ENCODE measurements at regions not wholly inside any gene's neighbourhood (a gene's known extent, or its start where the extent isn't known, plus 50 kb on each side); places are given as distances from the start of the nearest gene placed in this dataset.
"Not testable (repeated sequence)": the region's sequence is repeated elsewhere in the genome, so short reads cannot be mapped to it uniquely, and the experiment has no call there.

DNA sequence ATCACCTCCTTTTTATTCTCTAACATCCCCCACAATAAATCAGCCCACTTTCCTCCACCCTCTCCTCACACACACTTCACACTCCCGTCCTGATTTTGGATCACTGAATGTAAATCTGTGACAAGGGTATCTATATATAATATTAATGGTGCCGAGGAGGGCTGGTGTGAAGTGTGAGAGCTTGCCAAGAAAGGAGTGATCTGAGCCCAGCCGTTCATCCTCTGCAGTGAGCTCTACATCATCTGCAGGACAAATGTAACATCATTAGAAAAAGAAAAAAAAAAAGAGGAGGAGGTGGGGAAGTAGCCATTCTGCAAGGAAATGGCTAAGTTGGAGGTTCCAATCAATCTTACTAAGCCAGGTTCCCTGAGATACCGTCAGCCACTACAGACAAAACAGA, 291.7 kb upstream of the RRP15 start:
- in situ Hi-C loops (cut with HindIII; ENCODE audit: low pct_ligation_motif_present, low pct_unique_long_range_greater_than_20kb, low sequenced_read_pairs): no loop called here
- no peak for DNase-seq

DNA sequence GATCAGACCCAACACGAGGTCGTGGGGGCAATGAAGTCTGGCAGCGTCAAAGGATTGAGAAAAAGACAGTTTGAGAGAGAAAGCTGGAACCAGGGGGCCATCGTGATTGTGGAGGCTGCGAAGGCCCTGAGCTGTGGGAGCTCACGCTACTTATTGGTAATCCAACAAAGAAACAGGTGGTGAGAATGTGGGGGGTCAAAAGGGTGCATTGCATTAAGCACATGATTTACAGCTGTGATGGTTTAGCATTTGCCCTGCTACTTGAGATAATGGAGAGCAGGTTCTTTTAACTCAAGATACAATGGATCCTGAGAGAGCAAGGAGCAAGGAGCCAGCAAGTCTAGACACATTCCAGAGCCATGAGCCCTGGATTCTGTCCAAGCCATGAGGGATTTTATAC, 276.8 kb upstream of the RRP15 start:
- in situ Hi-C loops (cut with HindIII; ENCODE audit: low pct_ligation_motif_present, low pct_unique_long_range_greater_than_20kb, low sequenced_read_pairs); DNase-seq: not testable (repeated sequence)

DNA sequence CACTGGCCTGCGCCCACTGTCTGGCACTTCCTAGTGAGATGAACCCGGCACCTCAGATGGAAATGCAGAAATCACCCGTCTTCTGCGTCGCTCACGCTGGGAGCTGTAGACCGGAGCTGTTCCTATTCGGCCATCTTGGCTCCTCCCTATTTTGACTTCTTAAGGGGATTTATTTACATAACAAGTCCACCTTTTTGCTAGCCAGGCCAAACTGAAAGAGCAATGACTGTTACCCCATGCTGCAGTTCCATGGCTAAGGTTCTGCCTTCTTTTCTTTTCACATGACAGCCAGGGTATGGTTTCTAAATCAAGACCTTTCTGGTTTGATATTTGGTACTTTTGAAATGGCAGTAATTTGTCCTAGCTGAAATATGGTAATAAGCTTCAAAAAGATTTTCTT, 270.0 kb upstream of the RRP15 start:
- DNase-seq; in situ Hi-C loops (cut with HindIII; ENCODE audit: low pct_ligation_motif_present, low pct_unique_long_range_greater_than_20kb, low sequenced_read_pairs): not testable (repeated sequence)

DNA sequence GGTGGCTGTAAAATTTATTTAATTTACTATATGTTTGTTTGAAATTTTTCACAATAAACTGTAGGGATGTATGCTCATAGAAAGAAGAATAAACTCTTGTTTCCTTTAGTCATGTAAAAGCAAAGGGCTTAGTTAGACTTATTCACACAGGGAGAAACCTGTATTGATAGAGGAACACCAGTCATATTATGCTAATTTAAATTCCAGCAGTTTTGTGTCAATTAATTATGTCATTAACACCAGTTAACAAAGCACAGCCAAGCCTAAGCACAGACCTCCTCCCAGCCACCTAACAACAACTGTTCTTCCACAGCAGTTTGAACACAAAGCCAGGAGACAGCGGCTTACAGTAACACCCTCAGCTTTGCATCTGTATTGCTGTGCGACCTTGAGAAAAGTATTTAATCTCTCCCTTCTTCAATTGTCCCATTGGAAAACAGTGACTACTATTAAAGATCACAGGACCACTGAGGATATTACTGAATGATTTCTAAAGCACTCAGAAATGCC, 260.8 kb upstream of the RRP15 start:
- in situ Hi-C loops (cut with HindIII; ENCODE audit: low pct_ligation_motif_present, low pct_unique_long_range_greater_than_20kb, low sequenced_read_pairs): no loop called here
- no peak for DNase-seq

DNA sequence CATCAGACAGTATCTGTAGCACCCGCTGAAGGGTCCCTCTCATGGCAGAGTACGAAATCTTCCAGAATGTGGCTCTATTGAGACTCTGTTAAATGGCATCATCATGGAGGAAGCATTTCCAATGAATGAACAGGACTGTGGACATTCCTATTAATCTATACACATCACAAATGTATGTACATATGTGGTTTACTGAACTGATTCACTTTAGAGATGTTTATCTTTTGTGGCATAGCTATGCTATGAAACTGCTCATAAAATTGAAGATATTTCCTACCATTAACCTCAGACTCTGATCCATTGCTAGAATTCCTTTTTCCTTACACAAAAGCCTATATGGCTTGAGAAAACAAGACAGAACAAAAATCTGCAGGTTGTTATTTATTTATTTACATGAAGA, 259.6 kb upstream of the RRP15 start:
- DNase-seq: no peak
- in situ Hi-C loops (cut with HindIII; ENCODE audit: low pct_ligation_motif_present, low pct_unique_long_range_greater_than_20kb, low sequenced_read_pairs): no loop called here

DNA sequence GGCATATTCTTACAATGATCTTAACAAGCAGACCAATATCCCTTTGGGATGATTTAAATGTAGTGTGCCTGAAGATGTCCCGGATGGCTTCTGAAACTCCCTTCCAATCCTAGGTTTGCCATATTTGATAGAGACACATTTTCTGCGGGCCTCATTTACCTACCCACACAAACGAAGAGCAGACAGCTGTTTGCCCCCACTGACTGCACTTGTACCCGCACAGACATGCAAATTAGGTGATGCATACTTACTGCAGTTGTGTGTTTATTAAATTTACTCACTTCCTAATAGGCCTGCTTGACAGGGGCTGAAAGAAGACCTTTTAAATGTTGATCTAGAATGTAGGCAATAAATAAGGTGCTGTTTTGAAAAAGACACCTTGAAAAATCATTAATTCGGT, 257.9 kb upstream of the RRP15 start:
- in situ Hi-C loops (cut with HindIII; ENCODE audit: low pct_ligation_motif_present, low pct_unique_long_range_greater_than_20kb, low sequenced_read_pairs): no loop called here
- no peak for DNase-seq

DNA sequence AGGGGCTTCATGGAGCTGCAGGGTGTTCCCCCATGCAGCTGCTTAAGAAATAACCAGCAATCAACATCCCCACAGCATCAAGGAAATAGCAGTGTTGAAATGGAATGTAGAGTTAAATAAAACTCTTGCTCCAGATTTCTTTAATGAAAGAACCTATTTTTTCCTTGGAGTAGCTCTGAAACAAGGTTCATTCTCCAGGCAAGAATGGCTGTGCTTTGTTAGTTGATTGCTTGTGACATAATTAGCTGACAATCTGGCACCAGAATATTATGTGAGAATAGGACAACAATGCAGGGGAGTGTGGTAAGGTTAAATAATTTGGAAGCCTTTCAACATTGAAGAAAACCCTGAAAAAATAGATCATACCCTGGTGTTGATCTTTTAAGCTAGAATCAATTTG, 254.2 kb upstream of the RRP15 start:
- in situ Hi-C loops (cut with HindIII; ENCODE audit: low pct_ligation_motif_present, low pct_unique_long_range_greater_than_20kb, low sequenced_read_pairs): no loop called here
- no peak for DNase-seq

DNA sequence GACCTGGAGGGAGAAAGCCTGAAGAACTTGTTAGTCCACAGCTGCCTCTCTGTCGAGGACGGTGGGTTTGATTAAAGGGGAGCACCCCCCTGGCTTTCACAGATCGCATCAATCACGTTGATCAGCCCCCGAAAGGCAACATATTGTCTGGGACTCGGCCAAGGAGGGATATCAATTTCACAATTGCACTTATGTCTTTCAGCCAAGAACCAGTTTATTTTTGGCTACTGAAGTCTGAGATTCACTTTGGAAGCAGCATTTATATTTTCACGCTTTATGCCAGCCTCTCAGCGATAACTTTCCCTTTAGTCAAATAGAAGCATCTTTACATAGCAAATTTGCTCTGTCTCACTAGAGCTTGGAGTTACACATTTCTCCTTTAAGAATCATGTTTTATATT, 253.2 kb upstream of the RRP15 start:
- in situ Hi-C loops (cut with HindIII; ENCODE audit: low pct_ligation_motif_present, low pct_unique_long_range_greater_than_20kb, low sequenced_read_pairs): no loop called here
- no peak for DNase-seq

DNA sequence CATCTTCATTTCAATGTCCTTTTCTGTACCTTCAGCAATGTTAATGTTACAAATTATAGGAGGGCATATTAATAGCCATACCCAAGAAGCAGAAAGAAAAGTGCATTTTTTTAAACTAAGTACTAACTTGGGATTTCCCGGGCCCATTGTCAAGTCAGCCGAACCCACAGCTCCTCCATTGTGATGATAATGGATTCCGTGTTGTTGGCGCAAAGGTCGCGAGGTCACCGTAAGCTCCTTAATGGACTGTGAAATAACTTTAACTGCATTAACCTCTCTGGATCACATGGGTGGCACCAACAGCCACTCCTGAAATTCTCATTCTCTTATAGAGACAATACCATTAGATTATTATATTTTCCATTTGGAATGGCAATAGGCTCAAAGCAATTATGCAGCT, 250.6 kb upstream of the RRP15 start:
- DNase-seq: no peak
- in situ Hi-C loops (cut with HindIII; ENCODE audit: low pct_ligation_motif_present, low pct_unique_long_range_greater_than_20kb, low sequenced_read_pairs): no loop called here

DNA sequence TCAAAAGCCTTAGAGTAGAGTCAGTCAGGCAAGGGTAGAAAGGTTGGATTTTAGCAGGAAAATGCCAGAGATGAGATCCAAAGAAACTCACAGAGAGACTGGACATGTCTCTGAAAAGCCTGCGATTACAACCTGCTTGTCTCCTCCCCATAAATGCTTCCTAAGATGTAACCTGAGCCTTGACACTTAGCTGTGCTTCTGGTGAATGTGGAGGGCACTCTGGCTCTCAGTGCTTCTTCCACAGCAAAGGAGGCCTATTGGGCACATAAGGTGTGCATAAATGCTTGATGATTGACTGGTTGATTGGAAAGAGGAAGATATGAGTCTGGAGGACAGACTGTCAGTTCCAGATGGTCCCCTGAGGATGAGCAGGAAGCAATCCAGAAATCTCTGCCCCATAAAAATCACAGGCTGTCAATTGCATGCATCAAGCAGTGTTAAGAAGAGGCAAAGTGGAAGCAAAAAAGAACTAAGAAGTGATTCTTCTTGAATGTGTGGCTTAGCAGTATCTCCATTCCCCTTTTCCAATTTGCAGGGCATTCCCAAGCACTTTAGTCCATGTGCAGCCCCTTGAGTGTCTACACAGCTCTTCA, 236.2 kb upstream of the RRP15 start:
- in situ Hi-C loops (cut with HindIII; ENCODE audit: low pct_ligation_motif_present, low pct_unique_long_range_greater_than_20kb, low sequenced_read_pairs): no loop called here
- no peak for DNase-seq

DNA sequence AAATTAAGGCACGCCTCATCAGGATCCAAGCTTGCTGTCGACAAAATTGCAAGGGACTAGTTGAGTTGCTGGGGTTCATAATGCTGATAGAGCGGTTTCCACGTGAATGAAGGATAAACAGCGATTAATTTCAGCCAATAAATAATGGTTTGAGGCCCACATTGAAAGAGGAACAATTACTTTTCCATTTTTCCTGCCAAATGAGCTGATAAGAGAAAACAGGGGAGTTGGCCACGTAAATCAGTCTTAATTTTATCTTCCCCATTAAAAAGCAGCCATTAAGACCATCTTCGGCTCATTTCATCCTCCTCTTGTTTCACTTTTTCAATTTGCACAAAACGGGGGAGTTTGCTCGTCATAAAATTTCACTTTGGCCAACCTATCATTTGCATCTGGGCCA, 235.5 kb upstream of the RRP15 start:
- in situ Hi-C loops (cut with HindIII; ENCODE audit: low pct_ligation_motif_present, low pct_unique_long_range_greater_than_20kb, low sequenced_read_pairs): no loop called here
- DNase-seq: no peak

DNA sequence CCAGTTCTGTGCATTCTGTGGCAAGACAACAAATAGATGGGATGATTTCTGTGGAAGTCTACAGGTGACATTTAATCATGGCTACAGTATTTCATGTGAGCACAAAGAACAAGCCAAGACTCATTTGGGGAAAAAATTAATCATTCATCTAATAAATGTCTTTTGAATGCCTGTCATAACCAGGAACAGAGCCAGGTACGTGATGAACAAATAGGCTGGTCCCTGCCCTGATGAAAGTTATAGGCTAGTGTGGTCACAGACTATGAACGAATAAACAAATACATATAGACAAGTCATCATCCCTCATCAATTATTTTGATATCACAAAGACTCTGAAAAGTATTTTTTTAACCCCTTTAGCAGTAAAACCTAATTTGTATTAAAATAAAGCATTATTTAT, 226.4 kb upstream of the RRP15 start:
- DNase-seq: no peak
- in situ Hi-C loops (cut with HindIII; ENCODE audit: low pct_ligation_motif_present, low pct_unique_long_range_greater_than_20kb, low sequenced_read_pairs): no loop called here

DNA sequence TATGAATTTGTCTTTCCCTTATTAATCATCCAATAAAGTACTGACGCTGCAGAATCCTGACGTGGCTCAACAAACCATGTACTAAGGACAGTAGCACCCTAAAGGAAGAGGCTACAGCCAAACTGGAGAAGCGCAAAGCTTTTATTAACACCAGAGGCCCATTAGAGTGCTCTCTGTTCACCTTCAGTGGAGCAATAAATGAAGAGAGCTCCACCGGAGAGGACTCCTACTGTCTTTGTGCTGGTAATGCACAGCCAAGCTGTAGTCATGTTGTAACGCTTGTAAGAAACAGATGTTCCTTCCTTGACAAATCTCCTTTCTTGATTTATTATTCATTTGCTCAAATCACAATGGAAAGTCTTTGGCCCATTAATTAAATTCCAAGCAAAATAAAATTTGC, 220.7 kb upstream of the RRP15 start:
- in situ Hi-C loops (cut with HindIII; ENCODE audit: low pct_ligation_motif_present, low pct_unique_long_range_greater_than_20kb, low sequenced_read_pairs): no loop called here
- DNase-seq: no peak

DNA sequence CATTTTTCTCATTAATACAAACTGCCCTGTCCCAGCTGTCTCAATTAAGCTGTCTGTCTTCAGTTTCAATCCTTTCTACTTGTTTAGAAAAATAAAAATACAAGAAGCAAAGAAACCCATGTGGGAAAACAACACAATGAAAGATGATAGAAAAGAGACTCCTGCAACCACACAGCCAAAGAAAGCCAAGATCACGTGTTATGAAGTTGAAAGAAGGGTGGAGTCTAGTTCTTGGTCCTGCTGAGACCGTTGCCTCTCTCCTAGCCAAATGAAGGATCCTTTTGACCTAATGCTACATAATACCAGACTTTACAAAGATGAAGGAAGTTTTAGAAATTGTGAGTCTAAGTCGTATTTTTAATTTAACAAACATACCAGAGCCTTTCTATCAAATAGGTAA, 218.8 kb upstream of the RRP15 start:
- DNase-seq: no peak
- in situ Hi-C loops (cut with HindIII; ENCODE audit: low pct_ligation_motif_present, low pct_unique_long_range_greater_than_20kb, low sequenced_read_pairs): no loop called here

DNA sequence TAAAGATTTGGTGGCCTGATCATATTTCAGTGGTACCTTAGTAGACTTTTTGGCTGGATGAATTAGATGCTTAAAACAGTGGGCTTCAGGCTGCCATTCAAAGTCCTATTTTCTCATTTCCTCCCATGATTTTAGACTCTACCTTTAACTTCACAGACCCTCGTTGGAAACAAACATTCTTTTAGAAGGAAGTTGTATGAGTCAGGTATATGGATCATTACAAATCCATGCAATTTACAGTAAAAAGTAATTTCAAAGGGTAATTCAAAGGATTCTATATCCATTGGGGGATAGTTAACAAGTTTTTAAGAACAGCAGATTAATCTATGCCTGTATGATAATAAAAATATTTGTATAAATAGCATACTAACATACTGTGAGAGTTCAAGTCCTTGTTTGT, 216.9 kb upstream of the RRP15 start:
- DNase-seq: no peak
- in situ Hi-C loops (cut with HindIII; ENCODE audit: low pct_ligation_motif_present, low pct_unique_long_range_greater_than_20kb, low sequenced_read_pairs): no loop called here

DNA sequence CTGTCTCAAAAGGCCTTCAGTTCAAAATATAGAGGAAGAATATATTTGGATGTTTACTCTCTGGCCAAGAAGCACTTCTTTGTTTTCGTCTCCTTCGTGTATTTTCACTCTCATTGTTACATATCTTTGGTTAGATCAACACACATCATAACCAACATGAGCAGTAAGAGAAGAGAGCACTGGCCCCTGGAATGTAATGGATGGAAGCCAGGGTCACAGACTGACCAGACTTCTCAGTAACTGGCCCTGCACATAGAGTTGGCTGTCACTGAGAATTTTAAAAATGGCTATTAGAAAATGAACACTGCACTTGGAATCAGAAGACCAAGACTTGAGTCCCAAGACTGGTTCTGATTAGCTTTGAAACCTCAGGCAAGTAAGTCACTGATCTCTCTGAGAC, 215.9 kb upstream of the RRP15 start:
- DNase-seq: no peak
- in situ Hi-C loops (cut with HindIII; ENCODE audit: low pct_ligation_motif_present, low pct_unique_long_range_greater_than_20kb, low sequenced_read_pairs): no loop called here

DNA sequence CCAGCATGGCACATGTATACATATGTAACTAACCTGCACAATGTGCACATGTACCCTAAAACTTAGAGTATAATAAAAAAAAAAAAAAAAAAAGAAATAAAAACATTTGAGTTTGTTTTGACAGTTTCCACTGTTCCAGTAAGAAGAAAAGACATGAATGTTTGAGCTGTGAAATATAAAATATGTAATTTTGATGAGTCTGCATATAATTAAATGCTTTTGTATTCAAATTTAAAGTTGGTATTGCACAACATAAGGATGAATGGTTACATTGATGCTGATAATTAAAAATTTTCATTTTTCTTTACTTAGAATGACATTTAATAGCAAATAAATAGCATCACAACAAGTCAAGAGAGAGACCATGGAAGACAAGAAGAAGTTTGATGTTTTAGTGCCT, 212.0 kb upstream of the RRP15 start:
- in situ Hi-C loops (cut with HindIII; ENCODE audit: low pct_ligation_motif_present, low pct_unique_long_range_greater_than_20kb, low sequenced_read_pairs): no loop called here

DNA sequence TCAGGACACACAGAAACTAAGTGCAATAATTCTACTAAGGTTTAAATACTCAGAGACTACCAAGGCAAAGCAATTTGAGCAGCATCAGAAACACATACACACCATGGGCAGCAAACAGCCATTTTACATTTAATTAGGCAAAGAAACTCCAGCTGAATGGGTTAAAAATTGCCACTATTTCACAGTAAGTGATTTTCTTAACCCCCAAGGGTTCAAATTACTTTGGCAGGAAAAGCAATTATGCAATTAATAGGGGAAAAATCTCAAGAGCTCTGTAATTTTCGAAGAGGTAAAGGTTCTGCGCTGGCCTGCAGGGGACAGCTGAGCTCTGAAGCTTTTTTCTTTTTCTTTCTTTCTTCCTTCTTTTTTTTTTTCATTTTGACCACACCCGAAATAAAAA, 206.2 kb upstream of the RRP15 start:
- DNase-seq: no peak
- in situ Hi-C loops (cut with HindIII; ENCODE audit: low pct_ligation_motif_present, low pct_unique_long_range_greater_than_20kb, low sequenced_read_pairs): no loop called here

More for the DNA sequence above, 212.0 kb upstream of the RRP15 start:
- DNase-seq: no peak

DNA sequence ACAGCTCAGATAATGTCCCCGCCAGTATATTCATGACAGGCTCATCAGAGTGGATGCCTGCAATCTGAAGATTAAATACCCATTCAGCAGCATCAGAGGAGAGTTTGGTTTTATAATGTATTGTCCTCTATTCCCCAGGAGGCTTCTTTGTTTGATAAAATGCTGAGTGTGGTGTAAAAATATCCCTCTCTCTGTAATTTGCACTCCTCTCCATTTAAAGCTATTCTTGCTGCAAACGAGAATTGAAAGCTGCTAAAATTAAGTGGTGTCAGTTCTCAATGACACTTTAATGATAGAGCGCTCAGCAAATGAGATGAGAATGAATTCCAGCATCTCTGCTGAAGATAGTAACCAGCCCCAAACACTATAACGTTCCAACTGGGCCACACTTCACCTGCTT, 205.7 kb upstream of the RRP15 start:
- in situ Hi-C loops (cut with HindIII; ENCODE audit: low pct_ligation_motif_present, low pct_unique_long_range_greater_than_20kb, low sequenced_read_pairs): no loop called here

DNA sequence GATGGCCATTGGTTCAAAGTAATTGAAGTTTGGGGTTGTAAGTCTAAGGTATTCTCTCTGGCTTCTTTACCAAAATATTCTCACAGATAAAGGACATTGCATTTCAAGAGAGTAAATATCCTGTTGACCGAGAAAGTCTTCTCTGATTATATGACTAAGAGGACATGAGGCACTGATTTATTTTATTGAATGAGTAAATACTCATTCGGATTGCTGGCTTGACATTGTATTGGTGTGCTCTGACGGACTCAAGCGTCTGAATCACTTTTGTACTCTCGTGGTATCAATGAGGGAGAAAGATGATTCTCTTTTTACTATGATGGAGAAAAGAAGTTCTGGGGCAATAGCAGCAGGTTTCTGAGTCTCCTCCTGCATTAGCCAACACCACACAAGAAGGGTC, 205.3 kb upstream of the RRP15 start:
- DNase-seq: no peak
- in situ Hi-C loops (cut with HindIII; ENCODE audit: low pct_ligation_motif_present, low pct_unique_long_range_greater_than_20kb, low sequenced_read_pairs): no loop called here

More for the DNA sequence above, 205.7 kb upstream of the RRP15 start:
- no peak for DNase-seq

DNA sequence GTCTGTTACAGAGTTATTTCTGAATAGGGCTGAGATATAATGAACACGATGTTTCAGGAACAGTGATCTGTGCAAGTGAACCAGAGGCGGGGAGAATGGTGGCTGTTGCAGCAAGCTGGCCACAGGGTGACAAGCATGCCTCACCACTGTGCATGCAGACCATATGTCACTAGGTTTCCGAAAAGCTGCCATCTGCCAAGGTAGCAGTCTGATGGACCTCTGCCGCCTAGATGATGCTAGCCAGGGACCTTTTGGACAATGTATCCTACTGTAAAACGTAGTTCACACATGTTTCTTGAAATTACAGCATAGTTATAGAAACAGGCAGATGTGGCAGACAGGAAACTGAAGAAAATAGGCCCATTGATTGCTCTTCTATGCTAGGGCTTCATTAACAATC, 204.2 kb upstream of the RRP15 start:
- no peak for DNase-seq
- in situ Hi-C loops (cut with HindIII; ENCODE audit: low pct_ligation_motif_present, low pct_unique_long_range_greater_than_20kb, low sequenced_read_pairs): no loop called here

Measured in ACHN (cell line).